ENCODE measurements at regions not wholly inside any gene's neighbourhood (a gene's known extent, or its start where the extent isn't known, plus 50 kb on each side); places are given as distances from the start of the nearest gene placed in this dataset.

- no peak for TF ChIP-seq CTCF (IDR thresholded peaks at IDR 0.05)
Measured at GRCh38 chr10:131729938-131730660, 170.7 kb upstream of the PPP2R2D start.

DNA sequence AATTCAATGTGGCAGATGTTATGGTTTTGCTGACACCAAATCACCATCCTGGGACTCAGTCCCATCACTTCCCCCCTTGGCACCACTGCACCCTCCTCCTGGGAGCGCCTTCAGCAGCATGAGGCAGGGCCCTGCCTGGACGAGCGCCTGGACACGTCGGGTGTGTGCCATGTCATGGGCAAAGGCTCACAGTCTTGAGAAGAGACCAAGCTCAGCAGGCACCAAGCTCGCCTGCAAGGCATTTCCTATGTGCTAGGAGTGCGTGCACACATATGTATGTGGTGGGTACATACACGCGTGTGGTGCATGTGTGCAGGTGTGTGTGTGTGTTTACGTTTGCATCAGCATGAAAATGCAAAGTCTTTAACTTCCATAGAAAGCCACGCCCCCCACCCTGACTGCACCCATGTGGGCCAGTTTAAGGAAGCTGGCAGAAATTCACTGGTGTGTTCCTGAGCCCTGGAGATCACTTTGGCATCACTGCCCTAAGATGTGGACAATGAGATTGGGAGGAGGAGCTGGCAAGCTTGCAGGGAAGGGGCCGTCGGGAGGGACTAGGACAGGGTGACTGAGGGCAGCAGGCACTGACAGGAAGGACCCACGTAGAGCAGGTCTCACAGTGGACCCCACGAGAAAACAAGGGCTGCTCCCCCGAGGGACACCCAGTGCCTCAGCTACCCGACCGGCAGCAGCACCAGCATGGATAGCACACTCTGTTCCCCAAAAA, 169.9 kb upstream of the PPP2R2D start:
- no peak for TF ChIP-seq CTCF (IDR thresholded peaks at IDR 0.05)

GRCh38 chr10:131731780-131732630, 168.8 kb upstream of the PPP2R2D start:
- no peak for TF ChIP-seq CTCF (IDR thresholded peaks at IDR 0.05)

DNA sequence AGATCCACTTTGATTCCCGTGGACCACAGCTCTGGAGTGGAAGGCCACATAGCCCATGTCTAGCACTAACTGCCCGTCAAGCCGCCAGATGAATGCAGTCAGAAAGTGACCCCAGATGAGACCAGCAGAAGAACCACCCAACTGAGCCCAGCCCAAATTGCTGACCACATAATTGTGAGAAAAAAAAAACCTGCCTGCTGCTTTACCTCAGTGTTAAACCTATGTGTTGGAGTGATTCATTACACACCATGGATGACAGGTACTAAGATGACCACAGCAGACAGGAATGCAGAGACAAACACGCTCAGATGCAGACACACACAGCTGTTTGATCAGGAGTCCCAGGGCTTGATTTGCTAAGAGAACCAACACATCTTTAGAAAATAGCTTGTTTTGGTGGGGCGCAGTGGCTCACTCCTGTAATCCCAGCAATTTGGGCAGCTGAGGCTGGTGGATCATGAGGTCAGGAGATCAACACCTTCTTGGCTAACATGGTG, 168.1 kb upstream of the PPP2R2D start:
- TF ChIP-seq CTCF (IDR thresholded peaks at IDR 0.05) = no peak

- no peak for TF ChIP-seq CTCF (IDR thresholded peaks at IDR 0.05)
Measured at GRCh38 chr10:131733596-131733995, 167.2 kb upstream of the PPP2R2D start.

DNA sequence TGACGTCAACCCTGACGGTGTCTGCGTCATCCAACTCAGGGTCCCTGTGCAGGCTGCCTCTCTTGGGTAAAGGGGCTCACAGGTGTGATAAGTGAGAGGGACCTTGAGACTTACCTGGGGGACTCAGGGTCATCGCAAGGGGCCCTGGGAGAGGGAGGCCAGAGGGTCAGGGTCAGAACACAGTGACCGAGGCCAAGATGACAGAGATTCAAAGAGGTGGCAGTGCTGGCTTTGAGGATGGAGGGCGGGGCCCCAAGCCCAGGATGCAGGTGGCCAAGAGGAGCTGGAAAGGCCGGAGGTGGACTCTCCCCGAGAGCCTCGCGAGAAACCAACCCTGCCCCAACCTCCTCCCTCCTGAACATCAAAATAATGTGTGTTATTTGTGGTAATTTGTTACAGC, 165.2 kb upstream of the PPP2R2D start:
- no peak for TF ChIP-seq CTCF (IDR thresholded peaks at IDR 0.05)

DNA sequence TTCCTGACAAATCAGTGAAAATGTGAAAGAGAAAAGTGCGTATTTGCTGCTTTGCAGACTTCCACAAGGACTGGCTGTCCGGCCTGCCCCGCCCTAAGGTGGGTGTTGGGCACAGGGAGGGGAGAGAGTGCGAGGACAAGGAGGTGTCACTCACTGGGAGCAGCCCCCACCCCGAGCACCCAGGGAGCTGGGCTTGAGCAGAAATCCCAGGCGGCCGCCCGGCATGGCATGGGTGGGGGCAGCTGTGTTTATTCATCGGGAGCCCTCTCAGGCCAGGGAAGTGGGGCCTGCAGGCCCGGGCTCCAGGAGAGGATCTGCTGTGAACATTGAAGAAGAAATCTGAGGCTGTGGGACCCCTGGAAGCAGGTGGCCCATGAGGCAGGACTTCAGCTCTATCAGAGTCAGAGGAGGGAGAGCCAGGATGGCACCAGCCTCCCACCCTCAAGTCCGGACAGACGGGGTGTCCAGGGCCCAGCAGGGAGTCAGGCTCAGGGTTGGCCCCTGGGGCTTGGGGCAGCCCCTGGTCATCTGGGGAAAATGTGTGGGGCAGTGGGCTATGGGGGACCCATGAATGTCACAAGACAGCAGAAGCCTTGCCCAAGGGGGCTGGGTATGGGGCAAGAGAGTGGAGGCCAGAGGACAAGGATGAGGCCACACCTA, 164.4 kb upstream of the PPP2R2D start:
- no peak for TF ChIP-seq CTCF (IDR thresholded peaks at IDR 0.05)

Measured in LNCAP (cell line).